ENCODE measurements at regions not wholly inside any gene's neighbourhood (a gene's known extent, or its start where the extent isn't known, plus 50 kb on each side); places are given as distances from the start of the nearest gene placed in this dataset.

DNA sequence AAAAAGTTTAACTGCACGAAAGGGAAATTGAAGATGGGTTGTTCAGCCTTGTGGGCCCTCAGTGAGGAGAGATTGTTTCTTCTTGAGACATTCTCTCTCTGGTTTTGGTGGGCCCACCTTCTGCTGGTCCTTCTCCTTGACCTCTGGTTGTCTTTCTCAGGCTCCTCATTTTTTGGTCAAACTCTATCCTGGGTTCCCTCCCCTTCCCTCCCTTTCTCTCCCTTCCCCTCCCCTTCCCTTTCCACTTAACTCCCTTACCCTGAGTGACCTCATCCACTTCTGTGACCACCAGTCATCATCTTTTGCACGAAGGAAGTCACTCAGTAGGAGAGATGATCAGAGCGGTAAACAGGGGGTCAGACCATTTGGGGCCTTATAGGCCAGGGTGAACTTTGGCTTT, 71.5 kb upstream of the RALY start:
- TF ChIP-seq EP300 (IDR thresholded peaks at IDR 0.05): no peak
- TF ChIP-seq, protein P1, sequence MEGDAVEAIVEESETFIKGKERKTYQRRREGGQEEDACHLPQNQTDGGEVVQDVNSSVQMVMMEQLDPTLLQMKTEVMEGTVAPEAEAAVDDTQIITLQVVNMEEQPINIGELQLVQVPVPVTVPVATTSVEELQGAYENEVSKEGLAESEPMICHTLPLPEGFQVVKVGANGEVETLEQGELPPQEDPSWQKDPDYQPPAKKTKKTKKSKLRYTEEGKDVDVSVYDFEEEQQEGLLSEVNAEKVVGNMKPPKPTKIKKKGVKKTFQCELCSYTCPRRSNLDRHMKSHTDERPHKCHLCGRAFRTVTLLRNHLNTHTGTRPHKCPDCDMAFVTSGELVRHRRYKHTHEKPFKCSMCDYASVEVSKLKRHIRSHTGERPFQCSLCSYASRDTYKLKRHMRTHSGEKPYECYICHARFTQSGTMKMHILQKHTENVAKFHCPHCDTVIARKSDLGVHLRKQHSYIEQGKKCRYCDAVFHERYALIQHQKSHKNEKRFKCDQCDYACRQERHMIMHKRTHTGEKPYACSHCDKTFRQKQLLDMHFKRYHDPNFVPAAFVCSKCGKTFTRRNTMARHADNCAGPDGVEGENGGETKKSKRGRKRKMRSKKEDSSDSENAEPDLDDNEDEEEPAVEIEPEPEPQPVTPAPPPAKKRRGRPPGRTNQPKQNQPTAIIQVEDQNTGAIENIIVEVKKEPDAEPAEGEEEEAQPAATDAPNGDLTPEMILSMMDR (IDR thresholded peaks at IDR 0.05): no peak

Measured in sigmoid colon (tissue), 4 donors.